Fibroblast of lung (primary cell): ENCODE measurements at regions not wholly inside any gene's neighbourhood (a gene's known extent, or its start where the extent isn't known, plus 50 kb on each side); places are given as distances from the start of the nearest gene placed in this dataset.

Source experiments
- DNase-seq, 2 donors: peaks; one replicate each; pipeline versions ENCODE4 v3.0.0 to v3.0.0-alpha.2; 2010; ENCODE audit warnings: low read depth in 2 of 2
- H2AFZ ChIP-seq: 2 replicates; pipeline ENCODE4 v1.5.1; 2012; ENCODE audit warnings: low read length, control low read depth, inconsistent platforms
- H3K27ac ChIP-seq: 2 replicates; pipeline ENCODE4 v1.5.1; 2011; ENCODE audit warnings: low read length, control low read depth; ENCODE audit not compliant: insufficient read depth
- H3K27me3 ChIP-seq: 2 replicates; pipeline ENCODE4 v1.5.1; 2011; ENCODE audit warnings: mild to moderate bottlenecking, low read length; ENCODE audit not compliant: control insufficient read depth, insufficient read depth
- H3K36me3 ChIP-seq: 2 replicates; pipeline ENCODE4 v1.5.1; 2011; ENCODE audit warnings: low read length; ENCODE audit not compliant: control insufficient read depth, insufficient read depth
- H3K4me1 ChIP-seq: 2 replicates; pipeline ENCODE4 v1.5.1; 2011; ENCODE audit warnings: low read length; ENCODE audit not compliant: control insufficient read depth, insufficient read depth; ENCODE audit errors: extremely low read depth
- H3K4me2 ChIP-seq: 2 replicates; pipeline ENCODE4 v1.5.1; 2011; ENCODE audit warnings: low read length, control low read depth; ENCODE audit not compliant: insufficient read depth; ENCODE audit errors: extremely low read depth
- H3K4me3 ChIP-seq, 4 experiments: fragments of 200-600 bp in 1 of 4; sonication (generic) in 1 of 4; replicated peaks in 1 of 4; 2 replicates each; pipeline ENCODE4 v1.5.1; 2011 to 2016; ENCODE audit warnings: low read length in 4 of 4, low read depth in 3 of 4, mild to moderate bottlenecking in 3 of 4, control low read depth in 2 of 4, inconsistent platforms in 1 of 4, mixed read lengths in 1 of 4; ENCODE audit not compliant: insufficient read depth in 1 of 4; ENCODE audit errors: control extremely low read depth in 1 of 4
- H3K79me2 ChIP-seq: 2 replicates; pipeline ENCODE4 v1.5.1; 2012; ENCODE audit warnings: mild to moderate bottlenecking, low read length, inconsistent platforms; ENCODE audit not compliant: control insufficient read depth, insufficient read depth
- H3K9ac ChIP-seq: 2 replicates; pipeline ENCODE4 v1.5.1; 2011; ENCODE audit warnings: mild to moderate bottlenecking, low read length, control low read depth; ENCODE audit not compliant: insufficient read depth
- H3K9me3 ChIP-seq: 2 replicates; pipeline ENCODE4 v1.5.1; 2012; ENCODE audit warnings: low read depth, low read length; ENCODE audit not compliant: control insufficient read depth, insufficient read depth
- H4K20me1 ChIP-seq: 2 replicates; pipeline ENCODE4 v1.5.1; 2011; ENCODE audit warnings: low read length; ENCODE audit not compliant: control insufficient read depth, insufficient read depth; ENCODE audit errors: extremely low read depth
- CTCF ChIP-seq, 2 donors: IDR thresholded peaks in 1 of 2; conservative IDR thresholded peaks in 1 of 2; 1 replicate in 1 of 2; 2 replicates in 1 of 2; pipeline ENCODE4 v1.5.1; 2011 to 2012; ENCODE audit warnings: low read length in 2 of 2, control low read depth in 1 of 2, inconsistent platforms in 1 of 2, low read depth in 1 of 2, mild to moderate bottlenecking in 1 of 2
- EZH2 ChIP-seq: IDR thresholded peaks from 2 replicates; pipeline ENCODE4 v1.5.1; 2012; ENCODE audit warnings: low read length, control low read depth, mild to moderate bottlenecking; ENCODE audit errors: missing control alignments

GRCh38 chr19:28873301-28873700, 339.6 kb downstream of the UQCRFS1 start:
- no peaks in the 10 kb centered on the region for H3K36me3 ChIP-seq
- no peaks in the 10 kb centered on the region for H3K79me2 ChIP-seq
- H3K27me3 ChIP-seq: peaks cover 3% of the 10 kb centered on the region
- no peak overlapping the region for H3K27ac ChIP-seq
- H3K9ac ChIP-seq: no peak overlapping the region
- no peak overlapping the region for H2AFZ ChIP-seq
- no peak for DNase-seq
- no peaks in the 10 kb centered on the region for H3K9me3 ChIP-seq
- TF ChIP-seq EZH2 (no peak), CTCF (conservative IDR thresholded peaks at IDR 0.05 in 1 of 2, IDR thresholded peaks at IDR 0.05 in 1 of 2; ENCODE audit: low read depth in 1 of 2, low read length in 2 of 2) (no peak)
- no peak overlapping the region for H3K4me3 ChIP-seq
- H3K4me1 ChIP-seq: no peaks in the 10 kb centered on the region
- no peaks in the 10 kb centered on the region for H4K20me1 ChIP-seq
- no peak overlapping the region for H3K4me2 ChIP-seq

- no peaks in the 10 kb centered on the region for H3K9me3 ChIP-seq
- peaks cover 3% of the 10 kb centered on the region for H3K27me3 ChIP-seq
- no peak overlapping the region for H3K4me3 ChIP-seq
- H3K9ac ChIP-seq: no peak overlapping the region
- H2AFZ ChIP-seq: no peak overlapping the region
- TF ChIP-seq EZH2: no peak
- no peak for DNase-seq
- no peak overlapping the region for H3K4me2 ChIP-seq
- no peaks in the 10 kb centered on the region for H3K79me2 ChIP-seq
- no peaks in the 10 kb centered on the region for H3K36me3 ChIP-seq
- no peaks in the 10 kb centered on the region for H3K4me1 ChIP-seq
- no peaks in the 10 kb centered on the region for H4K20me1 ChIP-seq
- H3K27ac ChIP-seq: no peak overlapping the region
These were observed 341.7 kb downstream of the UQCRFS1 start for GRCh38 chr19:28871099-28871725.

GRCh38 chr19:28869459-28869858, 343.5 kb downstream of the UQCRFS1 start:
- no peak for TF ChIP-seq EZH2
- no peak for TF ChIP-seq CTCF (conservative IDR thresholded peaks at IDR 0.05 in 1 of 2, IDR thresholded peaks at IDR 0.05 in 1 of 2; ENCODE audit: low read depth in 1 of 2, low read length in 2 of 2)
- no peaks in the 10 kb centered on the region for H3K4me1 ChIP-seq
- H3K9ac ChIP-seq: no peak overlapping the region
- no peak overlapping the region for H3K27ac ChIP-seq
- H2AFZ ChIP-seq: no peak overlapping the region
- H3K36me3 ChIP-seq: no peaks in the 10 kb centered on the region
- no peak overlapping the region for H3K4me2 ChIP-seq
- H3K4me3 ChIP-seq: no peak overlapping the region
- H4K20me1 ChIP-seq: no peaks in the 10 kb centered on the region
- no peaks in the 10 kb centered on the region for H3K27me3 ChIP-seq
- no peaks in the 10 kb centered on the region for H3K79me2 ChIP-seq
- no peaks in the 10 kb centered on the region for H3K9me3 ChIP-seq
- no peak for DNase-seq
